ENCODE measurements at regions not wholly inside any gene's neighbourhood (a gene's known extent, or its start where the extent isn't known, plus 50 kb on each side); places are given as distances from the start of the nearest gene placed in this dataset.
"Not testable (repeated sequence)": the region's sequence is repeated elsewhere in the genome, so short reads cannot be mapped to it uniquely, and the experiment has no call there.

DNA sequence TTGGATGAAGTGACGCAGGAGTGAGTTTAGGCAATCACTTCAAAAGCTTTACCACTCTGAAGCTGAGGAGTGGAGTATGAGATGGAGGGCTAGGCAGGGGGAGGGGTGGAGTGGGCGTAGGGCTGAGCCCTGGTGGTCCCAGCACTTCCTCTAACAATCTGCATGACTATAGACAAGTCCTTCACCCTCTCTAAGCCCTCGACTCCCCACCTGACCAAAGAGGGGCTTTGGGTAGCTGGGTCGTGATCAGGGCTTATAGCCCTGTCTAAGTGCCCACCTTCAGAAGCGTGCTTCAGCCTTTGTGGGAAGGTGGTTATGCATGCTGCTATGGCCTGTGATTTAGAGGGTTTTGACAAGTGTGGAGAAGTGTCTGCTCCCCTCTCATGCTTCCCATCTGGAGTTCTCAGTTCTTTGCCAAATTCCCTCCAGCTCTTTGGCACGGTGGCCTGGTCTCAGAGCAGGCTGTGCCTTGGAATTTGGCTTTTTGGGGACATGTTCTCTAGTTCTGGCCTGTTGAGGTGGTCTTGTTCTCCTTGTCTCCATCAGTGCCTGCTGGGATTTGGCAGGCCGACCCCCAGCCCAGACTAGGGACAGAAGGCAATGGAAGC lies 53.0 kb downstream of the ACTBL2 start:
- DNase-seq (ENCODE audit: low read depth) = no peak
- no peak overlapping the region for H3K4me3 ChIP-seq (ENCODE audit: low read depth, low read length)
- TF ChIP-seq, protein P1, sequence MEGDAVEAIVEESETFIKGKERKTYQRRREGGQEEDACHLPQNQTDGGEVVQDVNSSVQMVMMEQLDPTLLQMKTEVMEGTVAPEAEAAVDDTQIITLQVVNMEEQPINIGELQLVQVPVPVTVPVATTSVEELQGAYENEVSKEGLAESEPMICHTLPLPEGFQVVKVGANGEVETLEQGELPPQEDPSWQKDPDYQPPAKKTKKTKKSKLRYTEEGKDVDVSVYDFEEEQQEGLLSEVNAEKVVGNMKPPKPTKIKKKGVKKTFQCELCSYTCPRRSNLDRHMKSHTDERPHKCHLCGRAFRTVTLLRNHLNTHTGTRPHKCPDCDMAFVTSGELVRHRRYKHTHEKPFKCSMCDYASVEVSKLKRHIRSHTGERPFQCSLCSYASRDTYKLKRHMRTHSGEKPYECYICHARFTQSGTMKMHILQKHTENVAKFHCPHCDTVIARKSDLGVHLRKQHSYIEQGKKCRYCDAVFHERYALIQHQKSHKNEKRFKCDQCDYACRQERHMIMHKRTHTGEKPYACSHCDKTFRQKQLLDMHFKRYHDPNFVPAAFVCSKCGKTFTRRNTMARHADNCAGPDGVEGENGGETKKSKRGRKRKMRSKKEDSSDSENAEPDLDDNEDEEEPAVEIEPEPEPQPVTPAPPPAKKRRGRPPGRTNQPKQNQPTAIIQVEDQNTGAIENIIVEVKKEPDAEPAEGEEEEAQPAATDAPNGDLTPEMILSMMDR (IDR thresholded peaks at IDR 0.05; ENCODE audit: low read depth, low read length, missing control alignments) = no peak
- in situ Hi-C loops (cut with HindIII; ENCODE audit: low sequenced_read_pairs) = no loop called here

- DNase-seq (ENCODE audit: low read depth); in situ Hi-C loops (cut with HindIII; ENCODE audit: low sequenced_read_pairs); H3K4me3 ChIP-seq (ENCODE audit: low read depth, low read length): not testable (repeated sequence)
Measured at GRCh38 chr5:57429021-57429420, 53.6 kb downstream of the ACTBL2 start.

DNA sequence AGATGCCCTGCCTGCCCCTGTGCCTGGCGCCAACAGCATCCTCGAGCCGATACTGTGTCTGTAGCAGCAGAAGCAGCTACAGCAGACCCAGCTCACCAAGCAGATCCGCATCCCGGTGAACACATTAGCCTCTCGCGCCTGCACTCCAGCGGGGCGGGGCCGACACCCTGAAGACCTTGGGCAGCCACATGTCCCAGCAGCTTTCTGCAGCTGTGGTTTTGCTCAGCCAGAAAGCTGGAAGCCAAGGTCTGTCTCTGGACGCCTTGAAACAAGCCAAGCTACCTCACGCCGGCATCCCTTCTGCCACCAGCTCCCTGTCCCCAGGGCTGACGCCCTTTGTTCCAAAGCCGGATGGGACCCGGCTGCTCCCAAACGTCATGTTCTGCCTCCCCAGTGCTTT lies 59.6 kb downstream of the ACTBL2 start:
- H3K4me3 ChIP-seq (ENCODE audit: low read depth, low read length) = no peak overlapping the region
- in situ Hi-C loops (cut with HindIII; ENCODE audit: low sequenced_read_pairs) = no loop called here
- DNase-seq (ENCODE audit: low read depth) = no peak
- TF ChIP-seq, protein P1 (IDR thresholded peaks at IDR 0.05; ENCODE audit: low read depth, low read length, missing control alignments) = no peak

- no peak overlapping the region for H3K4me3 ChIP-seq (ENCODE audit: low read depth, low read length)
- TF ChIP-seq, protein P1 (IDR thresholded peaks at IDR 0.05; ENCODE audit: low read depth, low read length, missing control alignments) = no peak
- DNase-seq (ENCODE audit: low read depth) = no peak
- in situ Hi-C loops (cut with HindIII; ENCODE audit: low sequenced_read_pairs) = no loop called here
Measured at GRCh38 chr5:57422341-57422740, 60.3 kb downstream of the ACTBL2 start.

- DNase-seq (ENCODE audit: low read depth) = no peak
- H3K4me3 ChIP-seq (ENCODE audit: low read depth, low read length) = no peak overlapping the region
- TF ChIP-seq, protein P1 (IDR thresholded peaks at IDR 0.05; ENCODE audit: low read depth, low read length, missing control alignments) = no peak
- in situ Hi-C loops (cut with HindIII; ENCODE audit: low sequenced_read_pairs) = no loop called here
Measured at GRCh38 chr5:57420801-57421200, 61.8 kb downstream of the ACTBL2 start.

DNA sequence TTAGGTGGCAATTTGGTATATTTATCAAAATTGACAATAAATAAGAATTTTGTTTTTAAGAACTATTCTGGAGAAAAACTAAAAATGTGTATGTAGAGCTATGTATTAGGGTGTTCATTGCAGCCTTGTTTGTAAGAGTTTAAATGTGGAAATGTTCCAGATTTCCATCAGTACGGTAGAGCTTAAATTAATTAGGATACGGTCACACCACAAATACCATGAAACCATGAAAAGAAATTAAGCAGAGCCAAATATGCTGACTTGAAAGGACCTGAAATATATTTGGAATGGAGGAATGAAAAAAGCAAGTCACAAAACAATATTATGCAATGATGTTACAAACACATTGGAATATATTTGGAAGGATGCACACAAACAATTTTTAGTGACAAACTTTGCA lies 64.6 kb downstream of the ACTBL2 start:
- no peak for DNase-seq (ENCODE audit: low read depth)
- TF ChIP-seq, protein P1 (IDR thresholded peaks at IDR 0.05; ENCODE audit: low read depth, low read length, missing control alignments) = no peak
- in situ Hi-C loops (cut with HindIII; ENCODE audit: low sequenced_read_pairs) = no loop called here
- no peak overlapping the region for H3K4me3 ChIP-seq (ENCODE audit: low read depth, low read length)

DNA sequence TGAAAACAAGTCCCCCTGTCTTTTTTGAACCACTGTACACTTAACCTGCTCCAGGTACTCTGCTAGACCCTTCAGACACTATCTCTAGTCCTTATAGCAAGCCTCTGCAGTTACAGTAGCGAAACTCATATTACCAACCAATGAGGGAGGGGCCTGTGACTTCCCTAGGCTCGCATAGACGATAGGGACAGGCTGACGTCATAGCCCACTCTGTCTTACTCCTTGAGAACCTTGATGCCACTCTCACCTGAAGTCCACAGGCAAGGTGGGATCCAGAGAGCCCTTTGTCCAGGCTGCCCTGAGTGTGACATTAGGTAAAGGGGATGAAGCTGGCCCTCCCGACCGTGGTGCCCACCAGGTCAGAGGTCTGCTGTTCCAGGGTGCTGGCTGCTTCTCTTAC lies 65.3 kb downstream of the ACTBL2 start:
- in situ Hi-C loops (cut with HindIII; ENCODE audit: low sequenced_read_pairs) = no loop called here
- no peak overlapping the region for H3K4me3 ChIP-seq (ENCODE audit: low read depth, low read length)
- DNase-seq (ENCODE audit: low read depth) = no peak
- TF ChIP-seq, protein P1 (IDR thresholded peaks at IDR 0.05; ENCODE audit: low read depth, low read length, missing control alignments) = no peak
